Natural killer cell (primary cell): ENCODE measurements at regions not wholly inside any gene's neighbourhood (a gene's known extent, or its start where the extent isn't known, plus 50 kb on each side); places are given as distances from the start of the nearest gene placed in this dataset.

Source experiments
- ATAC-seq, 3 donors: fragments of 150-1000 bp in 2 of 3; fragments of 200-7000 bp in 1 of 3; cut with Tn5 transposase; 1 replicate in 1 of 3; 2 replicates in 2 of 3; pipeline ENCODE4 v1.10.0; 2021; ENCODE audit warnings: mild to moderate bottlenecking in 2 of 3, moderate library complexity in 2 of 3
- DNase-seq, 2 donors: peaks; one replicate each; pipeline versions ENCODE4 v3.0.0 to v3.0.0-alpha.2; 2013 to 2021; ENCODE audit warnings: mixed read lengths in 1 of 2
- H3K27ac ChIP-seq: one replicate; pipeline ENCODE4 v1.5.1; 2013; ENCODE audit warnings: mild to moderate bottlenecking, low read length
- H3K27me3 ChIP-seq: one replicate; pipeline ENCODE4 v1.6.1; 2013; ENCODE audit warnings: low read length; ENCODE audit not compliant: control insufficient read depth, insufficient read depth
- H3K36me3 ChIP-seq: one replicate; pipeline ENCODE4 v1.6.1; 2013; ENCODE audit warnings: low read length; ENCODE audit not compliant: control insufficient read depth, insufficient read depth
- H3K4me1 ChIP-seq: one replicate; pipeline ENCODE4 v1.6.1; 2013; ENCODE audit warnings: low read length; ENCODE audit not compliant: control insufficient read depth, insufficient read depth
- H3K4me3 ChIP-seq: one replicate; pipeline ENCODE4 v1.5.1; 2013; ENCODE audit warnings: low read length
- H3K9me3 ChIP-seq: one replicate; pipeline ENCODE4 v1.6.1; 2013; ENCODE audit warnings: low read length; ENCODE audit not compliant: control insufficient read depth, insufficient read depth
- H3K27ac Mint-ChIP-seq, 2 donors: one replicate each; pipeline ENCODE4 v1.8.0; 2022; ENCODE audit warnings: mild to moderate bottlenecking in 2 of 2, mixed read lengths in 2 of 2, moderate library complexity in 1 of 2
- H3K27me3 Mint-ChIP-seq, 2 donors: one replicate each; pipeline ENCODE4 v1.8.0; 2022; ENCODE audit warnings: low read depth in 2 of 2, mixed read lengths in 2 of 2
- H3K36me3 Mint-ChIP-seq: one replicate; pipeline ENCODE4 v1.8.0; 2022; ENCODE audit warnings: mixed read lengths
- H3K4me1 Mint-ChIP-seq, 2 donors: one replicate each; pipeline ENCODE4 v1.8.0; 2022; ENCODE audit warnings: mixed read lengths in 2 of 2
- H3K4me3 Mint-ChIP-seq: one replicate; pipeline ENCODE4 v1.8.0; 2022; ENCODE audit warnings: mild to moderate bottlenecking, moderate library complexity, mixed read lengths
- H3K9me3 Mint-ChIP-seq, 2 donors: one replicate each; pipeline ENCODE4 v1.8.0; 2022; ENCODE audit warnings: mixed read lengths in 2 of 2
- CTCF ChIP-seq: fragments of 200-600 bp; IDR thresholded peaks from one replicate; pipeline ENCODE4 v1.8.0; 2022; ENCODE audit warnings: antibody characterized with exemption
- WGBS: methylation state at CpG from one replicate; pipeline ENCODE4 v1.1.7; 2013; ENCODE audit warnings: missing lambda C conversion rate; ENCODE audit not compliant: insufficient coverage; 5-methylcytosine and 5-hydroxymethylcytosine counted together
- intact Hi-C: fragments of 100-400 bp; cut with micrococcal nuclease; formaldehyde crosslinking; loops from one replicate; pipeline ENCODE4 v1.14.2; 2022

GRCh38 chr3:184479426-184480126, 82.0 kb upstream of the EPHB3 start:
- Histone ChIP-seq H3K9me3 (no peaks in the 10 kb centered on the region), H3K4me3 (no peak overlapping the region), H3K27me3 (peaks cover 6% of the 10 kb centered on the region), H3K36me3 (no peaks in the 10 kb centered on the region), H3K4me1 (no peaks in the 10 kb centered on the region), H3K27ac (no peak overlapping the region)
- DNase-seq (no peak), ATAC-seq (no peak)
- intact Hi-C loops, result no loop called here
- WGBS, result 74% methylated on average over 7 of the region's 8 CpGs
- H3K36me3 Mint-ChIP-seq, result no peaks in the 10 kb centered on the region
- no peaks in the 10 kb centered on the region for H3K9me3 Mint-ChIP-seq
- no peak overlapping the region for H3K4me3 Mint-ChIP-seq
- no peak overlapping the region for H3K27ac Mint-ChIP-seq
- H3K27me3 Mint-ChIP-seq, result peaks cover 24 to 36% of the 10 kb centered on the region in 2 donors
- TF ChIP-seq CTCF, result no peak
- no peaks in the 10 kb centered on the region for H3K4me1 Mint-ChIP-seq

GRCh38 chr3:184480831-184481230, 80.8 kb upstream of the EPHB3 start:
- no peaks in the 10 kb centered on the region for H3K9me3 Mint-ChIP-seq
- Histone ChIP-seq H3K4me3 (no peak overlapping the region), H3K4me1 (no peaks in the 10 kb centered on the region), H3K9me3 (no peaks in the 10 kb centered on the region), H3K27ac (no peak overlapping the region), H3K36me3 (no peaks in the 10 kb centered on the region), H3K27me3 (peaks cover 6% of the 10 kb centered on the region)
- peaks cover 15 to 25% of the 10 kb centered on the region in 2 donors for H3K27me3 Mint-ChIP-seq
- no peak overlapping the region for H3K4me3 Mint-ChIP-seq
- H3K27ac Mint-ChIP-seq, result no peak overlapping the region
- DNase-seq, result no peak
- H3K36me3 Mint-ChIP-seq, result no peaks in the 10 kb centered on the region
- no peak for TF ChIP-seq CTCF
- 88% methylated on average over 2 of the region's 2 CpGs for WGBS
- no peak for ATAC-seq
- no peaks in the 10 kb centered on the region for H3K4me1 Mint-ChIP-seq
- intact Hi-C loops, result no loop called here

GRCh38 chr3:184481984-184482671, 79.5 kb upstream of the EPHB3 start:
- intact Hi-C loops, result no loop called here
- DNase-seq (no peak), ATAC-seq (no peak)
- 82% methylated on average over 7 of the region's 7 CpGs for WGBS
- Mint-ChIP-seq H3K9me3 (no peaks in the 10 kb centered on the region), H3K4me1 (no peaks in the 10 kb centered on the region), H3K27me3 (peaks cover 15 to 21% of the 10 kb centered on the region in 2 donors), H3K36me3 (no peaks in the 10 kb centered on the region), H3K27ac (no peak overlapping the region), H3K4me3 (no peak overlapping the region)
- Histone ChIP-seq H3K4me1 (no peaks in the 10 kb centered on the region), H3K27ac (no peak overlapping the region), H3K4me3 (no peak overlapping the region), H3K9me3 (no peaks in the 10 kb centered on the region), H3K36me3 (no peaks in the 10 kb centered on the region), H3K27me3 (no peaks in the 10 kb centered on the region)
- no peak for TF ChIP-seq CTCF
